ENCODE measurements at regions not wholly inside any gene's neighbourhood (a gene's known extent, or its start where the extent isn't known, plus 50 kb on each side); places are given as distances from the start of the nearest gene placed in this dataset.

- no peaks in the 10 kb centered on the region for H3K9me1 ChIP-seq (ENCODE audit: insufficient read depth, low read length)
- DNase-seq (no peak), ATAC-seq (ENCODE audit: low read depth) (no peak)
- no peak overlapping the region for H3K4me3 ChIP-seq (ENCODE audit: insufficient read depth, low read depth, low read length)
- H3K27ac ChIP-seq (ENCODE audit: insufficient read depth, low read length) = no peak overlapping the region
- dilution Hi-C loops (cut with HindIII; ENCODE audit: low sequenced_read_pairs, unreplicated experiment) (no loop called here), intact Hi-C loops (cut with micrococcal nuclease) (no loop called here), in situ Hi-C loops (cut with MboI; ENCODE audit: low sequenced_read_pairs) (no loop called here)
- H4K91ac ChIP-seq (ENCODE audit: insufficient read depth, low read depth, low read length) = no peak overlapping the region
- H3K4me2 ChIP-seq (ENCODE audit: low read depth, low read length) = no peak overlapping the region
- no peak overlapping the region for H2BK5ac ChIP-seq (ENCODE audit: low read depth, low read length, poor library complexity, severe bottlenecking)
- no peak overlapping the region for H2AK9ac ChIP-seq (replicated peaks; ENCODE audit: low read depth, low read length, poor library complexity)
- no peak overlapping the region for H4K8ac ChIP-seq (ENCODE audit: low read depth in 2 of 2, low read length in 2 of 2)
- no CpG with 5 or more reads among the region's 4 CpGs for WGBS, 2 experiments (ENCODE audit: extremely low coverage in 2 of 2, insufficient read length in 1 of 2)
- no peak overlapping the region for H2AK5ac ChIP-seq (ENCODE audit: low read depth, low read length)
- no peak overlapping the region for H2BK20ac ChIP-seq (ENCODE audit: low read depth, low read length)
- TF ChIP-seq RFX5 (IDR thresholded peaks at IDR 0.05; ENCODE audit: low read depth, low read length) = no peak
- no peak for TF ChIP-seq NFE2L2 (IDR thresholded peaks at IDR 0.05; ENCODE audit: low read depth, low read length)
- no peak for TF ChIP-seq POLR2A (IDR thresholded peaks at IDR 0.05; ENCODE audit: low read depth, low read length)
- no peak for TF ChIP-seq USF2 (IDR thresholded peaks at IDR 0.05; ENCODE audit: low read depth, low read length)
- TF ChIP-seq ELK1 (IDR thresholded peaks at IDR 0.05; ENCODE audit: borderline replicate concordance, low read depth, low read length) = no peak
- TF ChIP-seq MAZ (IDR thresholded peaks at IDR 0.05; ENCODE audit: borderline replicate concordance, low read depth, low read length) = no peak
- no peak for TF ChIP-seq MXI1 (IDR thresholded peaks at IDR 0.05; ENCODE audit: borderline replicate concordance, low read depth, low read length)
- no peak for TF ChIP-seq RAD21 (IDR thresholded peaks at IDR 0.05; ENCODE audit: low read length)
- TF ChIP-seq SMC3 (IDR thresholded peaks at IDR 0.05; ENCODE audit: low read depth, low read length) = no peak
- no peak for TF ChIP-seq BHLHE40 (IDR thresholded peaks at IDR 0.05; ENCODE audit: low read depth, low read length)
- TF ChIP-seq MAFK (IDR thresholded peaks at IDR 0.05; ENCODE audit: low read depth, low read length) = no peak
- no peak for TF ChIP-seq CHD1 (IDR thresholded peaks at IDR 0.05; ENCODE audit: low read depth, low read length)
- no peak for TF ChIP-seq FOS (IDR thresholded peaks at IDR 0.05; ENCODE audit: low read depth, low read length)
- no peak for TF ChIP-seq CEBPB (IDR thresholded peaks at IDR 0.05; ENCODE audit: low read depth, low read length)
- no peak for TF ChIP-seq RCOR1 (IDR thresholded peaks at IDR 0.05; ENCODE audit: insufficient replicate concordance, low read length)
- TF ChIP-seq CTCF (conservative IDR thresholded peaks at IDR 0.05; ENCODE audit: low read depth, low read length) = no peak
- ChIA-PET CTCF (no interaction called here), POLR2A (ENCODE audit: unreplicated experiment) (interaction anchor here (0.7 kb wide), 1 partner anchor 20 kb away, joined by 3 read pairs; no protein-coding TSS in a partner anchor)
- H3K36me3 ChIP-seq (ENCODE audit: control insufficient read depth, insufficient read depth, low read length) = no peaks in the 10 kb centered on the region
- no peak overlapping the region for H3K9ac ChIP-seq (ENCODE audit: low read depth, low read length)
- H2BK120ac ChIP-seq (ENCODE audit: low read depth, low read length) = no peak overlapping the region
- H3K23ac ChIP-seq (ENCODE audit: low read depth, low read length) = no peak overlapping the region
- H3K18ac ChIP-seq (ENCODE audit: low read depth, low read length) = no peak overlapping the region
- no peak overlapping the region for H2BK15ac ChIP-seq (ENCODE audit: low read depth, low read length)
- BruUV-seq (replicated peaks) = no TSS peak
- no peaks in the 10 kb centered on the region for H4K20me1 ChIP-seq (ENCODE audit: insufficient read depth, low read length)
- H3K14ac ChIP-seq (replicated peaks; ENCODE audit: low read depth, low read length) = no peak overlapping the region
- H3K9me3 ChIP-seq (ENCODE audit: control insufficient read depth, insufficient read depth, low read length) = no peaks in the 10 kb centered on the region
- H2AFZ ChIP-seq (replicated peaks; ENCODE audit: low read length, poor library complexity) = no peak overlapping the region
- H3K4me1 ChIP-seq (ENCODE audit: control insufficient read depth, insufficient read depth, low read length) = peaks cover 8% of the 10 kb centered on the region; the same call in 1 of the 2 replicates
- H3K27me3 ChIP-seq (ENCODE audit: control insufficient read depth, insufficient read depth, low read length) = peaks cover 31% of the 10 kb centered on the region
- no peak overlapping the region for H3K56ac ChIP-seq (ENCODE audit: extremely low read depth, insufficient read depth, low read length)
- H4K5ac ChIP-seq (ENCODE audit: low read depth, low read length) = no peak overlapping the region
- H3K79me1 ChIP-seq (ENCODE audit: low read depth in 1 of 2, low read length in 2 of 2) = no peaks in the 10 kb centered on the region
- H3K4ac ChIP-seq (ENCODE audit: low read depth, low read length) = no peak overlapping the region
Observed at GRCh38 chr3:113105093-113105449, 106.3 kb upstream of the BOC start.

Measured in IMR-90 (cell line).